ENCODE measurements at regions not wholly inside any gene's neighbourhood (a gene's known extent, or its start where the extent isn't known, plus 50 kb on each side); places are given as distances from the start of the nearest gene placed in this dataset.

GRCh38 chr1:164922585-164922984 is 363.6 kb downstream of the PBX1 start:
- Histone ChIP-seq H3K27ac (ENCODE audit: low read depth in 2 of 2, low read length in 2 of 2) (no peak overlapping the region), H3K9ac (ENCODE audit: low read length in 3 of 3) (no peak overlapping the region), H3K36me3 (ENCODE audit: control insufficient read depth in 2 of 3, insufficient read depth in 3 of 3, low read length in 3 of 3) (no peaks in the 10 kb centered on the region), H3K9me3 (ENCODE audit: control insufficient read depth in 2 of 3, insufficient read depth in 1 of 3, low read length in 3 of 3) (no peaks in the 10 kb centered on the region), H3K4me1 (ENCODE audit: control insufficient read depth in 2 of 3, insufficient read depth in 2 of 3, low read depth in 1 of 3, low read length in 3 of 3) (no peaks in the 10 kb centered on the region), H3K27me3 (ENCODE audit: control insufficient read depth, insufficient read depth, low read length) (no peaks in the 10 kb centered on the region), H3K4me3 (ENCODE audit: low read length in 3 of 3) (no peak overlapping the region)
- no peak for DNase-seq
- intact Hi-C loops (cut with DNase I), result no loop called here
- TF ChIP-seq, protein P1, sequence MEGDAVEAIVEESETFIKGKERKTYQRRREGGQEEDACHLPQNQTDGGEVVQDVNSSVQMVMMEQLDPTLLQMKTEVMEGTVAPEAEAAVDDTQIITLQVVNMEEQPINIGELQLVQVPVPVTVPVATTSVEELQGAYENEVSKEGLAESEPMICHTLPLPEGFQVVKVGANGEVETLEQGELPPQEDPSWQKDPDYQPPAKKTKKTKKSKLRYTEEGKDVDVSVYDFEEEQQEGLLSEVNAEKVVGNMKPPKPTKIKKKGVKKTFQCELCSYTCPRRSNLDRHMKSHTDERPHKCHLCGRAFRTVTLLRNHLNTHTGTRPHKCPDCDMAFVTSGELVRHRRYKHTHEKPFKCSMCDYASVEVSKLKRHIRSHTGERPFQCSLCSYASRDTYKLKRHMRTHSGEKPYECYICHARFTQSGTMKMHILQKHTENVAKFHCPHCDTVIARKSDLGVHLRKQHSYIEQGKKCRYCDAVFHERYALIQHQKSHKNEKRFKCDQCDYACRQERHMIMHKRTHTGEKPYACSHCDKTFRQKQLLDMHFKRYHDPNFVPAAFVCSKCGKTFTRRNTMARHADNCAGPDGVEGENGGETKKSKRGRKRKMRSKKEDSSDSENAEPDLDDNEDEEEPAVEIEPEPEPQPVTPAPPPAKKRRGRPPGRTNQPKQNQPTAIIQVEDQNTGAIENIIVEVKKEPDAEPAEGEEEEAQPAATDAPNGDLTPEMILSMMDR (IDR thresholded peaks at IDR 0.05; ENCODE audit: borderline replicate concordance, extremely low read depth, insufficient read depth), result no peak
- FAIRE-seq, result no peak

DNA sequence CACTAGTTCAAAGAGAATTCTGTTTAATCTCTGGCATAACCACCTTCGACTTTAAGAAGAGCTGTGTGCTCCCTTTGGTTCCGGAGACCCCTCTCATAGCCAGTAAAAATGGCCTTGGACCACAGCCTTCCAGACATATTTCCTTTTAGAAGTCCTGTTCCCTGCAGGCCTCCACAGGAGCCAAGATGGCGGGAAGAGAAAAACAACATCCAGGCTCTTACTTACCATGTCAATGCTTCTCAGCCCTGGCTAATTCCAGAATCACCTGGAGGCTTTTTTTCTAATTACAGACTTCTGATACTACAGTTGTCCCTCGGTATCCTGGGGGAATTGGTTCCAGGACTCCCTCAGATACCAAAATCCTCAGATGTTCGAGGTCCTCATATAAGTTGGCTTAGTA is 362.5 kb downstream of the PBX1 start:
- Histone ChIP-seq H3K36me3 (ENCODE audit: control insufficient read depth in 2 of 3, insufficient read depth in 3 of 3, low read length in 3 of 3) (no peaks in the 10 kb centered on the region), H3K9ac (ENCODE audit: low read length in 3 of 3) (no peak overlapping the region), H3K27ac (ENCODE audit: low read depth in 2 of 2, low read length in 2 of 2) (no peak overlapping the region), H3K4me3 (ENCODE audit: low read length in 3 of 3) (no peak overlapping the region), H3K27me3 (ENCODE audit: control insufficient read depth, insufficient read depth, low read length) (no peaks in the 10 kb centered on the region), H3K9me3 (ENCODE audit: control insufficient read depth in 2 of 3, insufficient read depth in 1 of 3, low read length in 3 of 3) (no peaks in the 10 kb centered on the region), H3K4me1 (ENCODE audit: control insufficient read depth in 2 of 3, insufficient read depth in 2 of 3, low read depth in 1 of 3, low read length in 3 of 3) (no peaks in the 10 kb centered on the region)
- FAIRE-seq (no peak), DNase-seq (no peak)
- intact Hi-C loops (cut with DNase I), result no loop called here
- TF ChIP-seq, protein P1 (IDR thresholded peaks at IDR 0.05; ENCODE audit: borderline replicate concordance, extremely low read depth, insufficient read depth), result no peak

GRCh38 chr1:164918140-164918539 is 359.2 kb downstream of the PBX1 start:
- no peak overlapping the region for H3K4me3 ChIP-seq (ENCODE audit: low read length in 3 of 3)
- no peak for FAIRE-seq

More at GRCh38 chr1:164918140-164918539, 359.2 kb downstream of the PBX1 start:
- H3K4me1 ChIP-seq (ENCODE audit: control insufficient read depth in 2 of 3, insufficient read depth in 2 of 3, low read depth in 1 of 3, low read length in 3 of 3), result no peaks in the 10 kb centered on the region
- H3K27me3 ChIP-seq (ENCODE audit: control insufficient read depth, insufficient read depth, low read length), result no peaks in the 10 kb centered on the region
- DNase-seq, result no peak
- intact Hi-C loops (cut with DNase I), result no loop called here
- H3K27ac ChIP-seq (ENCODE audit: low read depth in 2 of 2, low read length in 2 of 2), result no peak overlapping the region
- no peaks in the 10 kb centered on the region for H3K9me3 ChIP-seq (ENCODE audit: control insufficient read depth in 2 of 3, insufficient read depth in 1 of 3, low read length in 3 of 3)
- H3K9ac ChIP-seq (ENCODE audit: low read length in 3 of 3), result no peak overlapping the region
- TF ChIP-seq, protein P1 (IDR thresholded peaks at IDR 0.05; ENCODE audit: borderline replicate concordance, extremely low read depth, insufficient read depth), result no peak
- H3K36me3 ChIP-seq (ENCODE audit: control insufficient read depth in 2 of 3, insufficient read depth in 3 of 3, low read length in 3 of 3), result no peaks in the 10 kb centered on the region
